Inflammatory macrophage treated with lipopolysaccharide for 4 hours (primary cell): ENCODE measurements at regions not wholly inside any gene's neighbourhood (a gene's known extent, or its start where the extent isn't known, plus 50 kb on each side); places are given as distances from the start of the nearest gene placed in this dataset.
"Not testable (repeated sequence)": the region's sequence is repeated elsewhere in the genome, so short reads cannot be mapped to it uniquely, and the experiment has no call there.

Experiments used
- DNase-seq: peaks from one replicate; pipeline ENCODE4 v3.0.0-alpha.2; 2020

- no peak for DNase-seq
Measured at GRCh38 chr12:131425112-131426075, 285.5 kb upstream of the SFSWAP start.

GRCh38 chr12:131428091-131428685 is 282.7 kb upstream of the SFSWAP start:
- no peak for DNase-seq

- DNase-seq: not testable (repeated sequence)
Measured at GRCh38 chr12:131429221-131429620, 281.7 kb upstream of the SFSWAP start.

GRCh38 chr12:131429697-131430096 is 281.2 kb upstream of the SFSWAP start:
- not testable (repeated sequence) for DNase-seq

GRCh38 chr12:131430158-131430742 is 280.6 kb upstream of the SFSWAP start:
- no peak for DNase-seq

- not testable (repeated sequence) for DNase-seq
Measured at GRCh38 chr12:131431126-131431655, 279.7 kb upstream of the SFSWAP start.

- no peak for DNase-seq
Measured at GRCh38 chr12:131432532-131433260, 278.2 kb upstream of the SFSWAP start.

- peak; percentile 5 for DNase-seq
Measured at GRCh38 chr12:131434208-131435125, 276.4 kb upstream of the SFSWAP start.

GRCh38 chr12:131436922-131437705 is 273.8 kb upstream of the SFSWAP start:
- no peak for DNase-seq

GRCh38 chr12:131437706-131438492 is 273.0 kb upstream of the SFSWAP start:
- no peak for DNase-seq

GRCh38 chr12:131438493-131438835 is 272.4 kb upstream of the SFSWAP start:
- DNase-seq: not testable (repeated sequence)

GRCh38 chr12:131438881-131439280 is 272.0 kb upstream of the SFSWAP start:
- DNase-seq: no peak

GRCh38 chr12:131439752-131440151 is 271.1 kb upstream of the SFSWAP start:
- DNase-seq: not testable (repeated sequence)

- not testable (repeated sequence) for DNase-seq
Measured at GRCh38 chr12:131440209-131441059, 270.5 kb upstream of the SFSWAP start.

- peak; percentile 3 for DNase-seq
Measured at GRCh38 chr12:131441060-131441396, 269.9 kb upstream of the SFSWAP start.

GRCh38 chr12:131441638-131442336 is 269.1 kb upstream of the SFSWAP start:
- no peak for DNase-seq

- no peak for DNase-seq
Measured at GRCh38 chr12:131442337-131442918, 268.5 kb upstream of the SFSWAP start.
